GM12891 (cell line): ENCODE measurements at regions not wholly inside any gene's neighbourhood (a gene's known extent, or its start where the extent isn't known, plus 50 kb on each side); places are given as distances from the start of the nearest gene placed in this dataset.
"Not testable (repeated sequence)": the region's sequence is repeated elsewhere in the genome, so short reads cannot be mapped to it uniquely, and the experiment has no call there.

Experiments
- POLR2A ChIP-seq: IDR thresholded peaks from 2 replicates; pipeline ENCODE4 v1.6.1; 2011; ENCODE audit warnings: low read depth, low read length, control low read depth
- POLR2AphosphoS5 ChIP-seq: IDR thresholded peaks from 2 replicates; pipeline ENCODE4 v1.6.1; 2011; ENCODE audit warnings: low read depth, low read length, control low read depth
- POU2F2 ChIP-seq: IDR thresholded peaks from 2 replicates; pipeline ENCODE4 v1.6.1; 2011; ENCODE audit warnings: low read depth, mild to moderate bottlenecking, control low read depth, low read length, moderate library complexity
- SPI1 ChIP-seq: IDR thresholded peaks from 2 replicates; pipeline ENCODE4 v1.6.1; 2011; ENCODE audit warnings: low read depth, low read length, control low read depth
- TAF1 ChIP-seq: IDR thresholded peaks from 2 replicates; pipeline ENCODE4 v1.6.1; 2011; ENCODE audit warnings: low read depth, low read length, control low read depth

DNA sequence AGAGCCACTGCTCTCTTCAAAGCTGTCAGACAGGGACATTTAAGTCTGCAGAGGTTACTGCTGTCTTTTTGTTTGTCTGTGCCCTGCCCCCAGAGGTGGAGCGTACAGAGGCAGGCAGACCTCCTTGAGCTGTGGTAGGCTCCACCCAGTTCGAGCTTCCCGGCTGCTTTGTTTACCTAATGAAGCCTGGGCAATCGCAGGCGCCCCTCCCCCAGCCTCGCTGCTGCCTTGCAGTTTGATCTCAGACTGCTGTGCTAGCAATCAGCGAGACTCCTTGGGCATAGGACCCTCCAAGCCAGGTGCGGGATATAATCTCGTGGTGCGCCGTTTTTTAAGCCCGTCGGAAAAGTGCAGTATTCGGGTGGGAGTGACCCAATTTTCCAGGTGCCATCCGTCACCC, 250.7 kb upstream of the CA10 start:
- TF ChIP-seq POLR2AphosphoS5, TAF1, POLR2A, SPI1, POU2F2: not testable (repeated sequence)
